Stomach (tissue), 8 donors: ENCODE measurements at regions not wholly inside any gene's neighbourhood (a gene's known extent, or its start where the extent isn't known, plus 50 kb on each side); places are given as distances from the start of the nearest gene placed in this dataset.

Experiments
- DNase-seq, 2 donors: peaks; one replicate each; pipeline versions ENCODE4 v3.0.0 to v3.0.0-alpha.2; 2013 to 2019
- H3K27ac ChIP-seq, 5 donors: fragments of 200-600 bp in 4 of 5; sonication (generic) in 4 of 5; one replicate each; pipeline ENCODE4 v1.5.1; 2013 to 2019; ENCODE audit warnings: mild to moderate bottlenecking in 1 of 5, moderate library complexity in 1 of 5
- H3K27me3 ChIP-seq, 3 donors: fragments of 200-600 bp; sonication (generic); one replicate each; pipeline ENCODE4 v1.5.1; 2017 to 2019; ENCODE audit warnings: mixed run types in 1 of 3
- H3K36me3 ChIP-seq, 4 donors: fragments of 200-600 bp; sonication (generic); 1 replicate in 3 of 4; 2 replicates in 1 of 4; pipeline ENCODE4 v1.5.1; 2016 to 2019
- H3K4me1 ChIP-seq, 4 donors: fragments of 200-600 bp; sonication (generic); one replicate each; pipeline ENCODE4 v1.5.1; 2016 to 2019
- H3K4me3 ChIP-seq, 4 donors: fragments of 200-600 bp; sonication (generic) in 3 of 4; one replicate each; pipeline ENCODE4 v1.5.1; 2016 to 2019; ENCODE audit warnings: mild to moderate bottlenecking in 1 of 4
- H3K9me3 ChIP-seq, 4 donors: fragments of 200-600 bp; sonication (generic); one replicate each; pipeline ENCODE4 v1.5.1; 2016 to 2019
- CTCF ChIP-seq, 7 experiments: fragments of 450-650 bp in 4 of 7; fragments of 200-600 bp in 3 of 7; sonication (generic) in 3 of 7; IDR thresholded peaks; one replicate each; pipeline ENCODE4 v1.5.1; 2016 to 2019; ENCODE audit warnings: antibody characterized with exemption in 7 of 7, control low read depth in 2 of 7, mild to moderate bottlenecking in 1 of 7
- EP300 ChIP-seq: sonication (generic); formaldehyde crosslinking; IDR thresholded peaks from one replicate; pipeline ENCODE4 v1.6.1; 2017; ENCODE audit warnings: antibody characterized with exemption
- POLR2A ChIP-seq, 4 donors: fragments of 450-650 bp; IDR thresholded peaks; one replicate each; pipeline ENCODE4 v1.6.1; 2016; ENCODE audit warnings: antibody characterized with exemption in 4 of 4, control low read depth in 2 of 4, mild to moderate bottlenecking in 1 of 4, moderate library complexity in 1 of 4
- POLR2AphosphoS5 ChIP-seq, 3 donors: sonication (generic); formaldehyde crosslinking; IDR thresholded peaks; one replicate each; pipeline ENCODE4 v1.6.1; 2016; ENCODE audit warnings: antibody characterized with exemption in 3 of 3
- WGBS, 5 donors: extraction: QIAGEN DNeasy Blood & Tissue Kit in 3 of 5; methylation state at CpG; one replicate each; pipeline versions ENCODE4 v1.1.5 to v1.1.7; 2013 to 2018; 5-methylcytosine and 5-hydroxymethylcytosine counted together
- intact Hi-C: fragments of 100-400 bp; cut with DNase I; formaldehyde crosslinking; loops from one replicate; pipeline ENCODE4 v1.15.1; 2023; ENCODE audit warnings: low total_unique reads
- donor health status: healthy with polysubstance abuse.
- donor health status: Bipolar disorder and iron deficiency.
- donor health status: healthy.

- no peak for TF ChIP-seq POLR2AphosphoS5 (IDR thresholded peaks at IDR 0.05)
- no peak for TF ChIP-seq POLR2A (IDR thresholded peaks at IDR 0.05)
- no peak for TF ChIP-seq EP300
- TF ChIP-seq CTCF (IDR thresholded peaks at IDR 0.05): no peak
- peaks cover 2 to 9% (median 6%) of the 10 kb centered on the region in 4 donors for H3K9me3 ChIP-seq
- no peak for DNase-seq
- WGBS, 5 donors: 77 to 93% (median 80%) methylated on average over 8 to 9 of the region's 9 CpGs
- H3K27ac ChIP-seq: no peak overlapping the region
- H3K4me3 ChIP-seq: no peak overlapping the region
- no peaks in the 10 kb centered on the region for H3K4me1 ChIP-seq
- intact Hi-C loops: no loop called here
- peaks cover 0 to 12% (median 0%) of the 10 kb centered on the region in 3 donors for H3K27me3 ChIP-seq
- no peaks in the 10 kb centered on the region for H3K36me3 ChIP-seq
Measured at GRCh38 chr13:112010714-112011113, 56.2 kb upstream of the SOX1 start.

- Histone ChIP-seq H3K9me3 (no peaks in the 10 kb centered on the region), H3K27me3 (peaks cover 0 to 7% (median 0%) of the 10 kb centered on the region in 3 donors), H3K27ac (no peak overlapping the region), H3K36me3 (no peaks in the 10 kb centered on the region), H3K4me1 (no peaks in the 10 kb centered on the region), H3K4me3 (no peak overlapping the region)
- peak in 1 of 2 donors; percentile 49 for DNase-seq
- 54 to 80% (median 60%) methylated on average over 21 to 27 of the region's 27 CpGs for WGBS, 5 donors
- intact Hi-C loops: no loop called here
- TF ChIP-seq CTCF (IDR thresholded peaks at IDR 0.05) (no peak), EP300 (no peak), POLR2AphosphoS5 (IDR thresholded peaks at IDR 0.05) (no peak), POLR2A (IDR thresholded peaks at IDR 0.05) (no peak)
Measured at GRCh38 chr13:112012016-112012704, 54.8 kb upstream of the SOX1 start.

- Histone ChIP-seq H3K4me3 (no peak overlapping the region), H3K4me1 (no peaks in the 10 kb centered on the region), H3K27me3 (peaks cover 0 to 1% (median 0%) of the 10 kb centered on the region in 3 donors), H3K27ac (no peak overlapping the region), H3K9me3 (no peaks in the 10 kb centered on the region), H3K36me3 (no peaks in the 10 kb centered on the region)
- no peak for DNase-seq
- no peak for TF ChIP-seq POLR2A (IDR thresholded peaks at IDR 0.05)
- no peak for TF ChIP-seq EP300
- no peak for TF ChIP-seq POLR2AphosphoS5 (IDR thresholded peaks at IDR 0.05)
- TF ChIP-seq CTCF (IDR thresholded peaks at IDR 0.05): no peak
- intact Hi-C loops: no loop called here
- 80 to 87% (median 83%) methylated on average over 10 to 11 of the region's 11 CpGs for WGBS, 5 donors
Measured at GRCh38 chr13:112012705-112013085, 54.3 kb upstream of the SOX1 start.

- Histone ChIP-seq H3K4me3 (no peak overlapping the region), H3K27ac (no peak overlapping the region), H3K9me3 (no peaks in the 10 kb centered on the region), H3K36me3 (no peaks in the 10 kb centered on the region), H3K27me3 (no peaks in the 10 kb centered on the region), H3K4me1 (no peaks in the 10 kb centered on the region)
- no peak for DNase-seq
- TF ChIP-seq CTCF (IDR thresholded peaks at IDR 0.05) (no peak), POLR2AphosphoS5 (IDR thresholded peaks at IDR 0.05) (no peak), EP300 (no peak), POLR2A (IDR thresholded peaks at IDR 0.05) (no peak)
- intact Hi-C loops: no loop called here
- WGBS, 5 donors: 81 to 87% (median 85%) methylated on average over 13 of the region's 13 CpGs
Measured at GRCh38 chr13:112013665-112014064, 53.3 kb upstream of the SOX1 start.
